PC-9 (cell line): ENCODE measurements at regions not wholly inside any gene's neighbourhood (a gene's known extent, or its start where the extent isn't known, plus 50 kb on each side); places are given as distances from the start of the nearest gene placed in this dataset.

ENCODE experiments used
- BruUV-seq: library from RNA; stranded (reverse); fragments of 400-500 nt; replicated peaks from 2 replicates; lab custom pipeline; 2021; lab: Mats Ljungman, UMichigan
- CTCF ChIA-PET: fragments of 300-600 bp; sonication (Branson Sonifier 250); formaldehyde crosslinking; loops from one replicate; lab custom pipeline; 2022; ENCODE audit warnings: antibody characterized with exemption; lab: Charles Lee
- POLR2A ChIA-PET: fragments of 300-600 bp; sonication (Branson Sonifier 250); formaldehyde crosslinking; loops from one replicate; lab custom pipeline; 2022; ENCODE audit warnings: antibody characterized with exemption; ENCODE audit not compliant: unreplicated experiment; lab: Charles Lee
- DNase-seq, 2 experiments: peaks; one replicate each; pipeline versions ENCODE4 v3.0.0 to v3.0.0-alpha.2; 2015 to 2022; ENCODE audit warnings: mixed read lengths in 1 of 2
- H2AFZ ChIP-seq: fragments of 200-600 bp; sonication (generic); 2 replicates; pipeline ENCODE4 v1.8.1; 2017; ENCODE audit warnings: antibody characterized with exemption
- H3F3A ChIP-seq: fragments of 200-600 bp; sonication (generic); 2 replicates; pipeline ENCODE4 v1.8.1; 2017; ENCODE audit warnings: antibody characterized with exemption, mild to moderate bottlenecking, low read depth; ENCODE audit not compliant: insufficient read depth
- H3K27ac ChIP-seq: fragments of 200-600 bp; sonication (generic); 2 replicates; pipeline ENCODE4 v1.6.1; 2016; ENCODE audit warnings: mixed run types
- H3K27me3 ChIP-seq: fragments of 200-600 bp; sonication (generic); 2 replicates; pipeline ENCODE4 v1.6.1; 2016; ENCODE audit warnings: low read depth, mixed run types; ENCODE audit not compliant: insufficient read depth
- H3K36me3 ChIP-seq: fragments of 200-600 bp; sonication (generic); 2 replicates; pipeline ENCODE4 v1.6.1; 2016; ENCODE audit warnings: low read depth, mixed run types
- H3K4me1 ChIP-seq: fragments of 200-600 bp; sonication (generic); replicated peaks from 2 replicates; pipeline ENCODE4 v1.6.1; 2016; ENCODE audit warnings: mixed run types; ENCODE audit not compliant: insufficient read depth
- H3K4me2 ChIP-seq: fragments of 200-600 bp; sonication (generic); 2 replicates; pipeline ENCODE4 v1.6.1; 2017; ENCODE audit warnings: mixed run types
- H3K4me3 ChIP-seq: fragments of 200-600 bp; sonication (generic); 2 replicates; pipeline ENCODE4 v1.6.1; 2016; ENCODE audit warnings: mixed run types
- H3K79me2 ChIP-seq: fragments of 200-600 bp; sonication (generic); 2 replicates; pipeline ENCODE4 v1.6.1; 2017; ENCODE audit warnings: low read depth, mixed run types
- H3K9me2 ChIP-seq: fragments of 200-600 bp; sonication (generic); 2 replicates; pipeline ENCODE4 v1.8.1; 2017; ENCODE audit warnings: mild to moderate bottlenecking; ENCODE audit not compliant: insufficient read depth
- H3K9me3 ChIP-seq: fragments of 200-600 bp; sonication (generic); 2 replicates; pipeline ENCODE4 v1.8.1; 2016; ENCODE audit warnings: low read depth; ENCODE audit not compliant: insufficient read depth
- H4K20me1 ChIP-seq: fragments of 200-600 bp; sonication (generic); 2 replicates; pipeline ENCODE4 v1.8.1; 2017; ENCODE audit not compliant: insufficient read depth
- CTCF ChIP-seq: fragments of 200-600 bp; sonication (generic); conservative IDR thresholded peaks from 2 replicates; pipeline ENCODE4 v1.6.1; 2017; ENCODE audit warnings: mixed run types, antibody characterized with exemption, mild to moderate bottlenecking, moderate library complexity
- EZH2 ChIP-seq: fragments of 200-600 bp; sonication (generic); IDR thresholded peaks from 2 replicates; pipeline ENCODE4 v1.8.0; 2017; ENCODE audit warnings: antibody characterized with exemption, low read depth
- intact Hi-C: fragments of 100-400 bp; cut with micrococcal nuclease; formaldehyde crosslinking; loops from one replicate; pipeline ENCODE4 v1.10.0; 2022; ENCODE audit not compliant: unreplicated experiment

- H3K36me3 ChIP-seq = no peaks in the 10 kb centered on the region
- intact Hi-C loops = no loop called here
- peaks cover 6% of the 10 kb centered on the region; the same call in 1 of the 2 replicates for H3K27me3 ChIP-seq
- no peaks in the 10 kb centered on the region for H3K9me2 ChIP-seq
- CTCF ChIA-PET = no interaction called here
- H3K4me3 ChIP-seq = no peak overlapping the region
- no peaks in the 10 kb centered on the region for H3K9me3 ChIP-seq
- no peak overlapping the region for H2AFZ ChIP-seq
- POLR2A ChIA-PET = no interaction called here
- TF ChIP-seq CTCF (no peak), EZH2 (no peak)
- DNase-seq = no peak
- H3F3A ChIP-seq = no peaks in the 10 kb centered on the region
- no TSS peak for BruUV-seq
- H3K27ac ChIP-seq = no peak overlapping the region
- H4K20me1 ChIP-seq = no peaks in the 10 kb centered on the region
- no peak overlapping the region for H3K4me2 ChIP-seq
- H3K4me1 ChIP-seq = no peaks in the 10 kb centered on the region
- no peaks in the 10 kb centered on the region for H3K79me2 ChIP-seq
Measured at GRCh38 chrX:5380426-5380825, 848.2 kb downstream of the NLGN4X start.

GRCh38 chrX:5341902-5342301, 886.8 kb downstream of the NLGN4X start:
- CTCF ChIA-PET = no interaction called here

GRCh38 chrX:5337160-5337559, 891.5 kb downstream of the NLGN4X start:
- BruUV-seq = no TSS peak
- intact Hi-C loops = no loop called here
- Histone ChIP-seq H3K79me2 (no peaks in the 10 kb centered on the region), H4K20me1 (no peaks in the 10 kb centered on the region), H3K27ac (no peak overlapping the region), H3K27me3 (no peaks in the 10 kb centered on the region), H3F3A (no peaks in the 10 kb centered on the region), H3K4me1 (no peaks in the 10 kb centered on the region), H3K4me2 (no peak overlapping the region), H3K9me2 (no peaks in the 10 kb centered on the region), H2AFZ (no peak overlapping the region), H3K4me3 (no peak overlapping the region), H3K36me3 (no peaks in the 10 kb centered on the region), H3K9me3 (no peaks in the 10 kb centered on the region)
- TF ChIP-seq EZH2 = no peak
- TF ChIP-seq CTCF = no peak
- ChIA-PET POLR2A (no interaction called here), CTCF (no interaction called here)
- no peak for DNase-seq

More at GRCh38 chrX:5341902-5342301, 886.8 kb downstream of the NLGN4X start:
- H3K36me3 ChIP-seq = no peaks in the 10 kb centered on the region
- H3K4me2 ChIP-seq = no peak overlapping the region
- H3K79me2 ChIP-seq = no peaks in the 10 kb centered on the region
- no TSS peak for BruUV-seq
- H3K9me2 ChIP-seq = no peaks in the 10 kb centered on the region
- no peaks in the 10 kb centered on the region for H3K9me3 ChIP-seq
- no peak overlapping the region for H3K27ac ChIP-seq
- no peak overlapping the region for H2AFZ ChIP-seq
- H3F3A ChIP-seq = no peaks in the 10 kb centered on the region
- H3K4me1 ChIP-seq = no peaks in the 10 kb centered on the region
- no peak for TF ChIP-seq CTCF
- no peak for TF ChIP-seq EZH2
- H3K27me3 ChIP-seq = no peaks in the 10 kb centered on the region
- no peak for DNase-seq
- no peak overlapping the region for H3K4me3 ChIP-seq
- POLR2A ChIA-PET = no interaction called here
- intact Hi-C loops = no loop called here
- H4K20me1 ChIP-seq = no peaks in the 10 kb centered on the region
